Body of pancreas (tissue), 4 donors: ENCODE measurements at regions not wholly inside any gene's neighbourhood (a gene's known extent, or its start where the extent isn't known, plus 50 kb on each side); places are given as distances from the start of the nearest gene placed in this dataset.

Experiments
- CTCF ChIP-seq, 7 experiments: fragments of 450-650 bp in 4 of 7; fragments of 200-600 bp in 3 of 7; sonication (generic) in 3 of 7; IDR thresholded peaks; one replicate each; pipeline ENCODE4 v1.5.1; 2016 to 2019; ENCODE audit warnings: antibody characterized with exemption in 7 of 7
- POLR2A ChIP-seq, 3 donors: fragments of 450-650 bp; IDR thresholded peaks; one replicate each; pipeline ENCODE4 v1.6.1; 2016; ENCODE audit warnings: antibody characterized with exemption in 3 of 3, mild to moderate bottlenecking in 2 of 3

- TF ChIP-seq CTCF (IDR thresholded peaks at IDR 0.05) (peak; percentile 86 to 94 (median 93)), POLR2A (IDR thresholded peaks at IDR 0.05) (no peak)
Observed at GRCh38 chr7:130875265-130875741, 141.3 kb upstream of the KLF14 start.
